LNCAP (cell line): ENCODE measurements at regions not wholly inside any gene's neighbourhood (a gene's known extent, or its start where the extent isn't known, plus 50 kb on each side); places are given as distances from the start of the nearest gene placed in this dataset.

Source experiments
- CTCF ChIP-seq: fragments of 450-650 bp; IDR thresholded peaks from 2 replicates; pipeline ENCODE4 v1.5.1; 2017; ENCODE audit warnings: mild to moderate bottlenecking

GRCh38 chr1:224565186-224565585, 50.9 kb upstream of the CNIH3 start:
- TF ChIP-seq CTCF, result no peak

GRCh38 chr1:224565611-224566406, 50.3 kb upstream of the CNIH3 start:
- TF ChIP-seq CTCF, result no peak
